ENCODE measurements at regions not wholly inside any gene's neighbourhood (a gene's known extent, or its start where the extent isn't known, plus 50 kb on each side); places are given as distances from the start of the nearest gene placed in this dataset.

- Histone ChIP-seq H3K4me2 (no peak overlapping the region), H3K9ac (no peak overlapping the region), H3K27me3 (ENCODE audit: insufficient read depth, low read depth) (no peaks in the 10 kb centered on the region), H3K4me3 (IDR thresholded peaks at IDR 0.05; ENCODE audit: insufficient read depth, low read depth, low read length) (no peak overlapping the region), H4K20me1 (ENCODE audit: insufficient read depth) (no peaks in the 10 kb centered on the region), H3K36me3 (ENCODE audit: insufficient read depth) (no peaks in the 10 kb centered on the region), H2AFZ (ENCODE audit: low read depth) (no peak overlapping the region), H3K27ac (no peak overlapping the region), H3K79me2 (ENCODE audit: insufficient read depth, low read depth) (no peaks in the 10 kb centered on the region), H3K4me1 (ENCODE audit: low read depth, poor library complexity, severe bottlenecking) (no peaks in the 10 kb centered on the region)
- no peak for TF ChIP-seq CTCF (conservative IDR thresholded peaks at IDR 0.05; ENCODE audit: low read depth, low read length)
These were observed 56.0 kb upstream of the OR13F1 start for GRCh38 chr9:104448036-104448435.
